ENCODE measurements at regions not wholly inside any gene's neighbourhood (a gene's known extent, or its start where the extent isn't known, plus 50 kb on each side); places are given as distances from the start of the nearest gene placed in this dataset.

- no peak for TF ChIP-seq CTCF (IDR thresholded peaks at IDR 0.05)
- no peak overlapping the region for H3K27ac ChIP-seq
- no peaks in the 10 kb centered on the region for H3K36me3 ChIP-seq
- H3K4me3 ChIP-seq: no peak overlapping the region
- H3K27me3 ChIP-seq (replicated peaks; ENCODE audit: insufficient read depth): no peaks in the 10 kb centered on the region
- no peaks in the 10 kb centered on the region for H3K9me3 ChIP-seq
- no peaks in the 10 kb centered on the region for H3K4me1 ChIP-seq (ENCODE audit: control insufficient read depth in 1 of 2, low read depth in 2 of 2)
- ATAC-seq (ENCODE audit: insufficient number of reproducible peaks, low FRiP score, low read depth) (no peak), DNase-seq (ENCODE audit: low spot score) (no peak)
Observed at GRCh38 chr3:65027335-65027734, 339.5 kb upstream of the ADAMTS9 start.

- H3K4me1 ChIP-seq (ENCODE audit: control insufficient read depth in 1 of 2, low read depth in 2 of 2): no peaks in the 10 kb centered on the region
- no peaks in the 10 kb centered on the region for H3K27me3 ChIP-seq (replicated peaks; ENCODE audit: insufficient read depth)
- ATAC-seq (ENCODE audit: insufficient number of reproducible peaks, low FRiP score, low read depth) (no peak), DNase-seq (ENCODE audit: low spot score) (no peak)
- H3K4me3 ChIP-seq: no peak overlapping the region
- TF ChIP-seq CTCF (IDR thresholded peaks at IDR 0.05): no peak
- H3K27ac ChIP-seq: no peak overlapping the region
- H3K9me3 ChIP-seq: no peaks in the 10 kb centered on the region
- H3K36me3 ChIP-seq: no peaks in the 10 kb centered on the region
Observed at GRCh38 chr3:65026151-65026550, 338.4 kb upstream of the ADAMTS9 start.

- Histone ChIP-seq H3K36me3 (no peaks in the 10 kb centered on the region), H3K4me1 (ENCODE audit: control insufficient read depth in 1 of 2, low read depth in 2 of 2) (no peaks in the 10 kb centered on the region), H3K9me3 (no peaks in the 10 kb centered on the region), H3K4me3 (no peak overlapping the region), H3K27ac (no peak overlapping the region), H3K27me3 (replicated peaks; ENCODE audit: insufficient read depth) (no peaks in the 10 kb centered on the region)
- ATAC-seq (ENCODE audit: insufficient number of reproducible peaks, low FRiP score, low read depth): no peak
- TF ChIP-seq CTCF (IDR thresholded peaks at IDR 0.05): no peak
- no peak for DNase-seq (ENCODE audit: low spot score)
Observed at GRCh38 chr3:65024148-65024547, 336.3 kb upstream of the ADAMTS9 start.

GRCh38 chr3:65020281-65021160 is 332.7 kb upstream of the ADAMTS9 start:
- no peak for ATAC-seq (ENCODE audit: insufficient number of reproducible peaks, low FRiP score, low read depth)

More at GRCh38 chr3:65020281-65021160, 332.7 kb upstream of the ADAMTS9 start:
- no peak for DNase-seq (ENCODE audit: low spot score)
- peaks cover 0 to under 1% of the 10 kb centered on the region in 2 donors for H3K4me1 ChIP-seq (ENCODE audit: control insufficient read depth in 1 of 2, low read depth in 2 of 2)
- H3K27ac ChIP-seq: no peak overlapping the region
- H3K9me3 ChIP-seq: no peaks in the 10 kb centered on the region
- TF ChIP-seq CTCF (IDR thresholded peaks at IDR 0.05): no peak
- H3K36me3 ChIP-seq: no peaks in the 10 kb centered on the region
- H3K4me3 ChIP-seq: no peak overlapping the region
- no peaks in the 10 kb centered on the region for H3K27me3 ChIP-seq (replicated peaks; ENCODE audit: insufficient read depth)

Data from thoracic aorta (tissue), 2 donors.